Astrocyte of the cerebellum (primary cell): ENCODE measurements at regions not wholly inside any gene's neighbourhood (a gene's known extent, or its start where the extent isn't known, plus 50 kb on each side); places are given as distances from the start of the nearest gene placed in this dataset.

Experiments used
- DNase-seq: peaks from one replicate; pipeline ENCODE4 v3.0.0-alpha.2; 2011; ENCODE audit warnings: low read depth
- H3K4me3 ChIP-seq: 2 replicates; pipeline ENCODE4 v1.5.1; 2011; ENCODE audit warnings: mild to moderate bottlenecking, low read depth, low read length, moderate library complexity
- CTCF ChIP-seq: IDR thresholded peaks from 2 replicates; pipeline ENCODE4 v1.5.1; 2012; ENCODE audit warnings: low read length, low read depth, moderate library complexity, mild to moderate bottlenecking; ENCODE audit errors: missing control alignments
- in situ Hi-C: cut with HindIII; loops from 2 replicates; pipeline ENCODE4 v1.10.0; 2017; ENCODE audit warnings: low sequenced_read_pairs

- no peak for DNase-seq
- no peak overlapping the region for H3K4me3 ChIP-seq
- TF ChIP-seq CTCF: no peak
- in situ Hi-C loops: no loop called here
Observed at GRCh38 chr2:20526160-20526559, 79.3 kb downstream of the RHOB start.

- no peak for DNase-seq
- TF ChIP-seq CTCF: no peak
- in situ Hi-C loops: no loop called here
- no peak overlapping the region for H3K4me3 ChIP-seq
Observed at GRCh38 chr2:20526708-20527107, 79.8 kb downstream of the RHOB start.

GRCh38 chr2:20528713-20529112 is 81.8 kb downstream of the RHOB start:
- no peak for DNase-seq
- no peak for TF ChIP-seq CTCF
- in situ Hi-C loops: no loop called here
- no peak overlapping the region for H3K4me3 ChIP-seq

GRCh38 chr2:20530520-20530919 is 83.6 kb downstream of the RHOB start:
- in situ Hi-C loops: no loop called here

GRCh38 chr2:20531633-20532262 is 84.9 kb downstream of the RHOB start:
- H3K4me3 ChIP-seq: no peak overlapping the region
- in situ Hi-C loops: no loop called here

More at GRCh38 chr2:20530520-20530919, 83.6 kb downstream of the RHOB start:
- no peak overlapping the region for H3K4me3 ChIP-seq
- no peak for DNase-seq
- no peak for TF ChIP-seq CTCF

GRCh38 chr2:20532634-20533437 is 86.0 kb downstream of the RHOB start:
- no peak for TF ChIP-seq CTCF
- in situ Hi-C loops: no loop called here
- DNase-seq: no peak
- H3K4me3 ChIP-seq: no peak overlapping the region

More at GRCh38 chr2:20531633-20532262, 84.9 kb downstream of the RHOB start:
- no peak for DNase-seq
- no peak for TF ChIP-seq CTCF
